HG02885 (cell line): ENCODE measurements at regions not wholly inside any gene's neighbourhood (a gene's known extent, or its start where the extent isn't known, plus 50 kb on each side); places are given as distances from the start of the nearest gene placed in this dataset.
"Not testable (repeated sequence)": the region's sequence is repeated elsewhere in the genome, so short reads cannot be mapped to it uniquely, and the experiment has no call there.

ENCODE experiments used
- ATAC-seq: cut with Tn5 transposase; IDR thresholded peaks from one replicate; pipeline ENCODE4 v1.9.1; 2021; ENCODE audit warnings: mild to moderate bottlenecking; ENCODE audit not compliant: unreplicated experiment, poor library complexity

GRCh38 chr10:55203319-55203718 lies 402.3 kb upstream of the PCDH15 start:
- peak; percentile 85 for ATAC-seq

- ATAC-seq, result no peak
Measured at GRCh38 chr10:55200020-55200419, 399.0 kb upstream of the PCDH15 start.

- no peak for ATAC-seq
Measured at GRCh38 chr10:55191236-55191860, 390.3 kb upstream of the PCDH15 start.

- peak; percentile 56 for ATAC-seq
Measured at GRCh38 chr10:55183993-55184392, 383.0 kb upstream of the PCDH15 start.

- no peak for ATAC-seq
Measured at GRCh38 chr10:55180357-55180756, 379.3 kb upstream of the PCDH15 start.

GRCh38 chr10:55174419-55174818 lies 373.4 kb upstream of the PCDH15 start:
- no peak for ATAC-seq

- no peak for ATAC-seq
Measured at GRCh38 chr10:55169493-55169892, 368.5 kb upstream of the PCDH15 start.

- ATAC-seq, result no peak
Measured at GRCh38 chr10:55168343-55168742, 367.3 kb upstream of the PCDH15 start.

GRCh38 chr10:55163388-55163979 lies 362.5 kb upstream of the PCDH15 start:
- ATAC-seq, result no peak

GRCh38 chr10:55162321-55162720 lies 361.3 kb upstream of the PCDH15 start:
- not testable (repeated sequence) for ATAC-seq

GRCh38 chr10:55160655-55161283 lies 359.7 kb upstream of the PCDH15 start:
- no peak for ATAC-seq

- no peak for ATAC-seq
Measured at GRCh38 chr10:55158633-55159032, 357.6 kb upstream of the PCDH15 start.

- no peak for ATAC-seq
Measured at GRCh38 chr10:55146032-55146431, 345.0 kb upstream of the PCDH15 start.

GRCh38 chr10:55144001-55144400 lies 343.0 kb upstream of the PCDH15 start:
- ATAC-seq, result no peak

GRCh38 chr10:55141892-55142291 lies 340.9 kb upstream of the PCDH15 start:
- ATAC-seq, result no peak

- no peak for ATAC-seq
Measured at GRCh38 chr10:55137063-55137462, 336.0 kb upstream of the PCDH15 start.

- no peak for ATAC-seq
Measured at GRCh38 chr10:55104738-55105137, 303.7 kb upstream of the PCDH15 start.

GRCh38 chr10:55098452-55098851 lies 297.4 kb upstream of the PCDH15 start:
- no peak for ATAC-seq

- ATAC-seq, result peak; percentile 75
Measured at GRCh38 chr10:55091691-55092328, 290.8 kb upstream of the PCDH15 start.

- no peak for ATAC-seq
Measured at GRCh38 chr10:55078121-55078520, 277.1 kb upstream of the PCDH15 start.

GRCh38 chr10:55065185-55065584 lies 264.2 kb upstream of the PCDH15 start:
- ATAC-seq, result no peak
